Transverse colon (tissue), 4 donors: ENCODE measurements at regions not wholly inside any gene's neighbourhood (a gene's known extent, or its start where the extent isn't known, plus 50 kb on each side); places are given as distances from the start of the nearest gene placed in this dataset.

Experiments
- DNase-seq: peaks from one replicate; pipeline ENCODE4 v3.0.0-alpha.2; 2019
- H3K27ac ChIP-seq, 4 donors: fragments of 200-600 bp; sonication (generic); 2 replicates each; pipeline ENCODE4 v1.5.1; 2016 to 2018; ENCODE audit warnings: inconsistent platforms in 4 of 4
- H3K27me3 ChIP-seq: fragments of 200-600 bp; sonication (generic); 2 replicates; pipeline ENCODE4 v1.5.1; 2017; ENCODE audit warnings: inconsistent platforms
- H3K36me3 ChIP-seq, 4 donors: fragments of 200-600 bp; sonication (generic); 2 replicates each; pipeline ENCODE4 v1.5.1; 2017 to 2019; ENCODE audit warnings: inconsistent platforms in 4 of 4
- H3K4me1 ChIP-seq, 4 donors: fragments of 200-600 bp; sonication (generic); 2 replicates each; pipeline ENCODE4 v1.5.1; 2017 to 2020; ENCODE audit warnings: inconsistent platforms in 4 of 4
- H3K4me3 ChIP-seq, 4 donors: fragments of 200-600 bp; sonication (generic); 1 replicate in 1 of 4; 2 replicates in 3 of 4; pipeline versions ENCODE4 v1.5.1 to v1.6.1; 2017 to 2019; ENCODE audit warnings: inconsistent platforms in 4 of 4
- H3K9me3 ChIP-seq, 2 donors: fragments of 200-600 bp; sonication (generic); 2 replicates each; pipeline ENCODE4 v1.5.1; 2017 to 2019; ENCODE audit warnings: inconsistent platforms in 2 of 2
- EP300 ChIP-seq: sonication (generic); formaldehyde crosslinking; IDR thresholded peaks from one replicate; pipeline ENCODE4 v1.6.1; 2017; ENCODE audit warnings: antibody characterized with exemption, low read depth
- POLR2A ChIP-seq: fragments of 450-650 bp; IDR thresholded peaks from one replicate; pipeline ENCODE4 v1.6.1; 2016; ENCODE audit warnings: antibody characterized with exemption, mild to moderate bottlenecking, moderate library complexity
- POLR2AphosphoS5 ChIP-seq, 3 donors: sonication (generic); formaldehyde crosslinking; IDR thresholded peaks; one replicate each; pipeline ENCODE4 v1.6.1; 2016; ENCODE audit warnings: antibody characterized with exemption in 3 of 3
- WGBS, 2 donors: methylation state at CpG; one replicate each; pipeline ENCODE4 v1.1.5; 2018; ENCODE audit warnings: low coverage in 1 of 2; 5-methylcytosine and 5-hydroxymethylcytosine counted together
- in situ Hi-C, 4 donors: fragments of 200-750 bp; cut with MboI; loops; one replicate each; pipeline versions ENCODE4 v1.15.0 to v1.15.1; 2017; ENCODE audit warnings: low sequenced_read_pairs in 3 of 4, low pct_ligation_motif_present in 1 of 4, low pct_unique_long_range_greater_than_20kb in 1 of 4
- intact Hi-C: fragments of 100-400 bp; cut with DNase I; formaldehyde crosslinking; loops from one replicate; pipeline ENCODE4 v1.15.1; 2023; ENCODE audit warnings: low total_unique reads
- TF ChIP-seq, protein P1 (sequence below), 5 experiments: fragments of 200-600 bp in 3 of 5; fragments of 450-650 bp in 2 of 5; sonication (generic) in 3 of 5; IDR thresholded peaks; 1 replicate in 2 of 5; 2 replicates in 3 of 5; pipeline ENCODE4 v1.5.1; 2016 to 2017; ENCODE audit warnings: antibody characterized with exemption in 5 of 5, inconsistent platforms in 3 of 5, mild to moderate bottlenecking in 2 of 5, moderate library complexity in 1 of 5

DNA sequence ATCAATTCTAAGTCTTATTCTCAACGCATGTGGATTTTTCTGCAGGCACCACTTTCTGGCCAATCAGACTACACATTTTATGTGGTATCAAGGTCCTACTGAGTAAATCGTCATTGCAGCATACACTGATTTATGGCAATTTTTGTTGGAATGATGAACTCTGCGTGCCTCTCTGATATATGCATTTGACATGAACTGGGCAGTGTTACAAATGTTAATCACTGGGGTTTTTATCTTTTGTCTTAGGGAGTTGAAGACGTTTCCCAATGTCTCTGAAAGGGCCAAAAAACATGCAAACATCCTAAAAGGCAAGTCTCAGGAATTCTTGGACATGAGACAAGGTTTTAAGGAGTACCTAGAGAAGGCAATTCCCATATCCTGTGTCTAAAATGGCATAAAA, 809.5 kb upstream of the CELF2 start:
- intact Hi-C loops (no loop called here), in situ Hi-C loops (no loop called here)
- 58 to 60% methylated on average over 1 to 4 of the region's 4 CpGs for WGBS, 2 donors
- H3K9me3 ChIP-seq: peaks cover 9 to 12% of the 10 kb centered on the region in 2 donors
- no peaks in the 10 kb centered on the region for H3K36me3 ChIP-seq
- H3K4me1 ChIP-seq: no peaks in the 10 kb centered on the region
- no peak overlapping the region for H3K4me3 ChIP-seq
- TF ChIP-seq POLR2AphosphoS5 (IDR thresholded peaks at IDR 0.05) (no peak), POLR2A (no peak), EP300 (no peak)
- TF ChIP-seq, protein P1, sequence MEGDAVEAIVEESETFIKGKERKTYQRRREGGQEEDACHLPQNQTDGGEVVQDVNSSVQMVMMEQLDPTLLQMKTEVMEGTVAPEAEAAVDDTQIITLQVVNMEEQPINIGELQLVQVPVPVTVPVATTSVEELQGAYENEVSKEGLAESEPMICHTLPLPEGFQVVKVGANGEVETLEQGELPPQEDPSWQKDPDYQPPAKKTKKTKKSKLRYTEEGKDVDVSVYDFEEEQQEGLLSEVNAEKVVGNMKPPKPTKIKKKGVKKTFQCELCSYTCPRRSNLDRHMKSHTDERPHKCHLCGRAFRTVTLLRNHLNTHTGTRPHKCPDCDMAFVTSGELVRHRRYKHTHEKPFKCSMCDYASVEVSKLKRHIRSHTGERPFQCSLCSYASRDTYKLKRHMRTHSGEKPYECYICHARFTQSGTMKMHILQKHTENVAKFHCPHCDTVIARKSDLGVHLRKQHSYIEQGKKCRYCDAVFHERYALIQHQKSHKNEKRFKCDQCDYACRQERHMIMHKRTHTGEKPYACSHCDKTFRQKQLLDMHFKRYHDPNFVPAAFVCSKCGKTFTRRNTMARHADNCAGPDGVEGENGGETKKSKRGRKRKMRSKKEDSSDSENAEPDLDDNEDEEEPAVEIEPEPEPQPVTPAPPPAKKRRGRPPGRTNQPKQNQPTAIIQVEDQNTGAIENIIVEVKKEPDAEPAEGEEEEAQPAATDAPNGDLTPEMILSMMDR (IDR thresholded peaks at IDR 0.05): no peak
- H3K27ac ChIP-seq: no peak overlapping the region
- H3K27me3 ChIP-seq: no peaks in the 10 kb centered on the region
- DNase-seq: no peak

DNA sequence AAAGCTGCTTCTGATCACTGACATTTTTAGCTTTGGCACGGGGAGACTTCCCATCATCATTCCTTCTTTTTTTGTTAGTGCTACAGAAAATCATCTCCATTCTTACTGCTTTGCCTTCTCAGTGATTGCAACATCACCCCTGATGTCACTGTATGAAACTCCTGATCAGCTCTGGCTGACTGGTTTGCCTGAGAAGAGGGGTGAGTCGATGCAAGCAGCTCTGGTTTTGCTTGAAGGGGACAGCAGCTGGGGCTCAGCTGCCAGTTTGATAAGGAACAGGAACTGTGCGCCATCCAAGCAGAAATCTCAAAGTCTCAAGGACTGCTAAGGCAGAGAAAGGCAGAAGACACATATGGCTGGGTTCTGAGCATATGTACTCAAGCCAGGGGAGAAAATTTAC, 808.5 kb upstream of the CELF2 start:
- Histone ChIP-seq H3K9me3 (peaks cover 6 to 8% of the 10 kb centered on the region in 2 donors), H3K4me3 (no peak overlapping the region), H3K27me3 (no peaks in the 10 kb centered on the region), H3K36me3 (no peaks in the 10 kb centered on the region), H3K4me1 (no peaks in the 10 kb centered on the region), H3K27ac (no peak overlapping the region)
- intact Hi-C loops: no loop called here
- TF ChIP-seq, protein P1 (IDR thresholded peaks at IDR 0.05): no peak
- TF ChIP-seq POLR2AphosphoS5 (IDR thresholded peaks at IDR 0.05) (no peak), POLR2A (no peak), EP300 (no peak)
- DNase-seq: no peak
- in situ Hi-C loops: no loop called here
- 42 to 46% methylated on average over 3 of the region's 3 CpGs for WGBS, 2 donors

DNA sequence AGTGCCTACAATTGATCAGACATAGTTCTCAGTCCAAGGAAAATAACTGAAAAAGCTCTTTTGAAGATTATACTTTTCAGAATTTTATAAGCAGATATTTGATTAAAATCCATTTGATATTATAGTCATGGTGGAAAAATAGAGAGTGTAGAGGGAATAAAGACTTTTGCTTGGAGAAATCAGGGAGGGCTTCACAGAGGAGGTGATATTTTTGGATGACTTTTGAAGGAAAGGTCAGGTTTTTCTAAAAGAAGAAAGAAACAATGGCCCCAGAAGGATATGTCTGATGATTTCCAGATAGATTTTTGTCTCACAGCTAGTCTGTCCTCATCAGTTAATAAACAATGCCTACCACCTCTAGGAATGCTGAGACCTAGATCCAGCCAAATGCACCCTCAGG, 806.3 kb upstream of the CELF2 start:
- no peak for TF ChIP-seq POLR2AphosphoS5 (IDR thresholded peaks at IDR 0.05)
- no peak for TF ChIP-seq EP300
- in situ Hi-C loops (no loop called here), intact Hi-C loops (no loop called here)
- Histone ChIP-seq H3K4me1 (no peaks in the 10 kb centered on the region), H3K27ac (no peak overlapping the region), H3K27me3 (no peaks in the 10 kb centered on the region), H3K9me3 (no peaks in the 10 kb centered on the region), H3K36me3 (no peaks in the 10 kb centered on the region), H3K4me3 (no peak overlapping the region)
- DNase-seq: no peak

DNA sequence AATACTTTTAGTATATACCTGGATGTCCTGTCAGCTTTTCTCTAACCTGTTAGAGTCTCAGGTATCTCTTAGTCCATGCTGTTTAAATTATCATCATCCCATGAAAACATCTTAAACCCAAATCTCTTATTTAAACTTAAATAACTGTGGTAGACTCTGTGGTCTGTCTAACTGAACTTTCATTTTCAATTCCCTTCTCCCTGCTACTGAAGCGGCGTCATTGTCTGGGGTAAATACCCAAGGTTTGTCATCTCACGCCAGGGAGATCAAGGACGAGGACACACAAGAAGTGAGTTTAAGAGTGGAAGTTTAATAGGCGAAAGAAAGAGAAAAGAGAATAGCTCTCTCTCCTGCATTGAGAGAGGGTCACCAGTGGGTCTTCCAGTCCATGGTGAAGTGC, 804.4 kb upstream of the CELF2 start:
- Histone ChIP-seq H3K27ac (no peak overlapping the region), H3K27me3 (no peaks in the 10 kb centered on the region), H3K9me3 (no peaks in the 10 kb centered on the region), H3K36me3 (no peaks in the 10 kb centered on the region), H3K4me3 (no peak overlapping the region), H3K4me1 (no peaks in the 10 kb centered on the region)
- DNase-seq: no peak
- intact Hi-C loops: no loop called here
- 65 to 82% methylated on average over 5 of the region's 5 CpGs for WGBS, 2 donors
- in situ Hi-C loops: no loop called here
- TF ChIP-seq, protein P1 (IDR thresholded peaks at IDR 0.05): no peak
- TF ChIP-seq POLR2A (no peak), EP300 (no peak), POLR2AphosphoS5 (IDR thresholded peaks at IDR 0.05) (no peak)

DNA sequence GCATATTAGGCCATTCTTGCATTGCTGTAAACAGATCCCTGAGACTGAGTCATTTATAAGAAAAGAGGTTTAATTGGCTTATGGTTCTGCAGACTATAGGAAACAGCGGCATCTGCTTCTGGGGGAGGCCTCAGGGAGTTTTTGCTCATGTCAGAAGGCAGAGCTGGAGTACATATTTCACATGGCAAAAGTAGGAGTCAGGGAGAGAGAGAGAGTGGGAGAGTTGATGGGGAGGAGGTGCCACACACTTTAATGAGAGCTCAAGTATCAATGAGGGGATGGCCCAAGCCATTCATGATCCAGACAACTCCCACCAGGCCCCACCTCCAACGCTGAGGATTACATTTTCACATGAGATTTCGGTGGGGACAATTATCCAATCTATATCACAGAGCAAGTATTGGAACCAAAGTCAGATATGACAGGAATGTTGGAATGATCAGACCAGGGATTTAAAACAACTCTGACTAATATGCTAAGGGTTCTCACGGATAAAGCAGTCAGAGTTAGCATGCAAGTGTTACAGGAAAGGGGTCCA, 795.3 kb upstream of the CELF2 start:
- Histone ChIP-seq H3K9me3 (no peaks in the 10 kb centered on the region), H3K27ac (no peak overlapping the region), H3K4me1 (no peaks in the 10 kb centered on the region), H3K36me3 (no peaks in the 10 kb centered on the region), H3K27me3 (no peaks in the 10 kb centered on the region), H3K4me3 (no peak overlapping the region)
- 69 to 83% methylated on average over 1 to 4 of the region's 4 CpGs for WGBS, 2 donors
- no peak for DNase-seq
- TF ChIP-seq POLR2A: no peak
- TF ChIP-seq EP300: no peak
- TF ChIP-seq POLR2AphosphoS5 (IDR thresholded peaks at IDR 0.05): no peak
- TF ChIP-seq, protein P1 (IDR thresholded peaks at IDR 0.05): no peak
- in situ Hi-C loops (no loop called here), intact Hi-C loops (no loop called here)
